ENCODE measurements at regions not wholly inside any gene's neighbourhood (a gene's known extent, or its start where the extent isn't known, plus 50 kb on each side); places are given as distances from the start of the nearest gene placed in this dataset.

DNA sequence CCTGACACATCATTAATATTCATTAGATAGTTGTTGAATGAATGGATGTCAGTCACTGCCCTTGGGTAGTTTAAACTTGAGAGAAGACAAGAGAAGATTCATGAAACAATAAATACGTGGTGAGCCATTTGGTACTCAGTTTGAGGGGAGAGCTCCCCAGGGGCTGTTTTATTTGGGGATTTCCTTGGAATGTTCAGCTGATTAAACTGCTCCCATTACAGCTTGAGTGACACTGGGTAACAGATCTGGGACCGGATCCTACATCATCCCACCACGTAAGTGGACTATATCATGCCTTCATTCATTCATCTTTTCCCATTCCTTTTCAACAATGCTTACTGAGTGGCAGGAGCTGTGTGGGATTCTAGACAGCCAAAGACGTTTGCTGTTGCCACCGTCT lies 162.0 kb downstream of the FAT3 start:
- TF ChIP-seq, protein P1, sequence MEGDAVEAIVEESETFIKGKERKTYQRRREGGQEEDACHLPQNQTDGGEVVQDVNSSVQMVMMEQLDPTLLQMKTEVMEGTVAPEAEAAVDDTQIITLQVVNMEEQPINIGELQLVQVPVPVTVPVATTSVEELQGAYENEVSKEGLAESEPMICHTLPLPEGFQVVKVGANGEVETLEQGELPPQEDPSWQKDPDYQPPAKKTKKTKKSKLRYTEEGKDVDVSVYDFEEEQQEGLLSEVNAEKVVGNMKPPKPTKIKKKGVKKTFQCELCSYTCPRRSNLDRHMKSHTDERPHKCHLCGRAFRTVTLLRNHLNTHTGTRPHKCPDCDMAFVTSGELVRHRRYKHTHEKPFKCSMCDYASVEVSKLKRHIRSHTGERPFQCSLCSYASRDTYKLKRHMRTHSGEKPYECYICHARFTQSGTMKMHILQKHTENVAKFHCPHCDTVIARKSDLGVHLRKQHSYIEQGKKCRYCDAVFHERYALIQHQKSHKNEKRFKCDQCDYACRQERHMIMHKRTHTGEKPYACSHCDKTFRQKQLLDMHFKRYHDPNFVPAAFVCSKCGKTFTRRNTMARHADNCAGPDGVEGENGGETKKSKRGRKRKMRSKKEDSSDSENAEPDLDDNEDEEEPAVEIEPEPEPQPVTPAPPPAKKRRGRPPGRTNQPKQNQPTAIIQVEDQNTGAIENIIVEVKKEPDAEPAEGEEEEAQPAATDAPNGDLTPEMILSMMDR (IDR thresholded peaks at IDR 0.05), result no peak
- no peak for TF ChIP-seq POLR2A (IDR thresholded peaks at IDR 0.05)

All from Peyer's patch (tissue), 4 donors.